Uterus (tissue), 3 donors: ENCODE measurements at regions not wholly inside any gene's neighbourhood (a gene's known extent, or its start where the extent isn't known, plus 50 kb on each side); places are given as distances from the start of the nearest gene placed in this dataset.

ENCODE experiments used
- DNase-seq, 2 donors: peaks; one replicate each; pipeline ENCODE4 v3.0.0-alpha.2; 2019 to 2020
- H3K27ac ChIP-seq, 2 donors: fragments of 200-600 bp; sonication (generic); 1 replicate in 1 of 2; 2 replicates in 1 of 2; pipeline ENCODE4 v1.5.1; 2016 to 2018
- H3K27me3 ChIP-seq, 2 donors: fragments of 200-600 bp; sonication (generic); one replicate each; pipeline ENCODE4 v1.5.1; 2018 to 2019; ENCODE audit warnings: control low read depth in 1 of 2
- H3K36me3 ChIP-seq, 2 donors: fragments of 200-600 bp; sonication (generic); one replicate each; pipeline ENCODE4 v1.5.1; 2019; ENCODE audit warnings: control low read depth in 1 of 2
- H3K4me1 ChIP-seq, 2 donors: fragments of 200-600 bp; sonication (generic); one replicate each; pipeline ENCODE4 v1.5.1; 2018 to 2019; ENCODE audit warnings: control low read depth in 1 of 2
- H3K4me3 ChIP-seq, 2 donors: fragments of 200-600 bp; sonication (generic); 1 replicate in 1 of 2; 2 replicates in 1 of 2; pipeline ENCODE4 v1.5.1; 2018 to 2019; ENCODE audit warnings: mild to moderate bottlenecking in 1 of 2
- H3K9me3 ChIP-seq, 2 donors: fragments of 200-600 bp; sonication (generic); one replicate each; pipeline ENCODE4 v1.5.1; 2019; ENCODE audit warnings: control low read depth in 1 of 2
- POLR2A ChIP-seq, 2 donors: fragments of 450-650 bp; IDR thresholded peaks; one replicate each; pipeline ENCODE4 v1.6.1; 2016; ENCODE audit warnings: antibody characterized with exemption in 2 of 2, mild to moderate bottlenecking in 1 of 2, moderate library complexity in 1 of 2
- intact Hi-C: fragments of 100-400 bp; cut with DNase I; formaldehyde crosslinking; loops from one replicate; pipeline ENCODE4 v1.15.1; 2023; ENCODE audit warnings: low total_unique reads
- TF ChIP-seq, protein P1 (sequence below), 4 experiments: fragments of 200-600 bp in 2 of 4; fragments of 450-650 bp in 2 of 4; sonication (generic) in 2 of 4; IDR thresholded peaks; one replicate each; pipeline ENCODE4 v1.5.1; 2016 to 2019; ENCODE audit warnings: antibody characterized with exemption in 4 of 4, mild to moderate bottlenecking in 2 of 4, moderate library complexity in 1 of 4
- donor health status: DM: yes; HTN: yes; CAD: no.

GRCh38 chr3:154745929-154746328 lies 315.9 kb upstream of the GPR149 start:
- TF ChIP-seq POLR2A (IDR thresholded peaks at IDR 0.05), result no peak
- TF ChIP-seq, protein P1, sequence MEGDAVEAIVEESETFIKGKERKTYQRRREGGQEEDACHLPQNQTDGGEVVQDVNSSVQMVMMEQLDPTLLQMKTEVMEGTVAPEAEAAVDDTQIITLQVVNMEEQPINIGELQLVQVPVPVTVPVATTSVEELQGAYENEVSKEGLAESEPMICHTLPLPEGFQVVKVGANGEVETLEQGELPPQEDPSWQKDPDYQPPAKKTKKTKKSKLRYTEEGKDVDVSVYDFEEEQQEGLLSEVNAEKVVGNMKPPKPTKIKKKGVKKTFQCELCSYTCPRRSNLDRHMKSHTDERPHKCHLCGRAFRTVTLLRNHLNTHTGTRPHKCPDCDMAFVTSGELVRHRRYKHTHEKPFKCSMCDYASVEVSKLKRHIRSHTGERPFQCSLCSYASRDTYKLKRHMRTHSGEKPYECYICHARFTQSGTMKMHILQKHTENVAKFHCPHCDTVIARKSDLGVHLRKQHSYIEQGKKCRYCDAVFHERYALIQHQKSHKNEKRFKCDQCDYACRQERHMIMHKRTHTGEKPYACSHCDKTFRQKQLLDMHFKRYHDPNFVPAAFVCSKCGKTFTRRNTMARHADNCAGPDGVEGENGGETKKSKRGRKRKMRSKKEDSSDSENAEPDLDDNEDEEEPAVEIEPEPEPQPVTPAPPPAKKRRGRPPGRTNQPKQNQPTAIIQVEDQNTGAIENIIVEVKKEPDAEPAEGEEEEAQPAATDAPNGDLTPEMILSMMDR (IDR thresholded peaks at IDR 0.05), result no peak
- Histone ChIP-seq H3K4me1 (no peaks in the 10 kb centered on the region), H3K9me3 (no peaks in the 10 kb centered on the region), H3K27me3 (no peaks in the 10 kb centered on the region), H3K36me3 (no peaks in the 10 kb centered on the region), H3K27ac (no peak overlapping the region), H3K4me3 (no peak overlapping the region)
- no peak for DNase-seq
- intact Hi-C loops, result no loop called here

- Histone ChIP-seq H3K4me3 (no peak overlapping the region), H3K9me3 (no peaks in the 10 kb centered on the region), H3K36me3 (no peaks in the 10 kb centered on the region), H3K27ac (no peak overlapping the region), H3K27me3 (no peaks in the 10 kb centered on the region), H3K4me1 (no peaks in the 10 kb centered on the region)
- no peak for DNase-seq
- intact Hi-C loops, result no loop called here
- TF ChIP-seq POLR2A (IDR thresholded peaks at IDR 0.05), result no peak
Observed at GRCh38 chr3:154745122-154745521, 315.1 kb upstream of the GPR149 start.

GRCh38 chr3:154743418-154743817 lies 313.4 kb upstream of the GPR149 start:
- no peak for DNase-seq
- no peaks in the 10 kb centered on the region for H3K27me3 ChIP-seq
- no peak overlapping the region for H3K4me3 ChIP-seq
- H3K27ac ChIP-seq, result no peak overlapping the region
- H3K4me1 ChIP-seq, result no peaks in the 10 kb centered on the region
- intact Hi-C loops, result no loop called here
- H3K36me3 ChIP-seq, result no peaks in the 10 kb centered on the region
- no peaks in the 10 kb centered on the region for H3K9me3 ChIP-seq
- TF ChIP-seq POLR2A (IDR thresholded peaks at IDR 0.05), result no peak
- TF ChIP-seq, protein P1 (IDR thresholded peaks at IDR 0.05), result no peak

GRCh38 chr3:154734468-154734867 lies 304.5 kb upstream of the GPR149 start:
- no peak for TF ChIP-seq POLR2A (IDR thresholded peaks at IDR 0.05)
- TF ChIP-seq, protein P1 (IDR thresholded peaks at IDR 0.05), result no peak

DNA sequence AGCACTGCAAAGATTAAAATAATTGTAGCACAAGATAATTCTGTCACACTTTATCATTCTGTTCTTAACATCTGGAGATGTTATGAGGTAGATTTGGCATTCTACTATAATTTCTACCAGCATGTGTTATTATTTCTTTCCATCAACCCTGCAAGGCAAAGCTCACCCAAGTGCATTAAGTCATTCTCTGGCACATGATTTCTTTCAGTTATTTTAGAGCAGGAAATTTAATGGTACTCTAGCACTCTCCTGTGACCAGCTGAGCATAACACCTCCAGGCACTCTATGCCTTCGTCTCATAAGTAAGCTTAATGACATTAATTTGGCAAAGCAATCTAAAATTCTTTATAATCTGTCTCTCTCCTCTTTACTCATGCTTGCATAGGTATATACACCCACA lies 300.2 kb upstream of the GPR149 start:
- Histone ChIP-seq H3K27ac (no peak overlapping the region), H3K4me1 (no peaks in the 10 kb centered on the region), H3K27me3 (no peaks in the 10 kb centered on the region), H3K36me3 (no peaks in the 10 kb centered on the region), H3K9me3 (no peaks in the 10 kb centered on the region), H3K4me3 (no peak overlapping the region)
- intact Hi-C loops, result no loop called here
- no peak for TF ChIP-seq POLR2A (IDR thresholded peaks at IDR 0.05)
- TF ChIP-seq, protein P1 (IDR thresholded peaks at IDR 0.05), result no peak
- no peak for DNase-seq

More at GRCh38 chr3:154734468-154734867, 304.5 kb upstream of the GPR149 start:
- H3K27me3 ChIP-seq, result no peaks in the 10 kb centered on the region
- no peak overlapping the region for H3K27ac ChIP-seq
- H3K36me3 ChIP-seq, result no peaks in the 10 kb centered on the region
- intact Hi-C loops, result no loop called here
- no peak overlapping the region for H3K4me3 ChIP-seq
- no peaks in the 10 kb centered on the region for H3K4me1 ChIP-seq
- DNase-seq, result no peak
- H3K9me3 ChIP-seq, result no peaks in the 10 kb centered on the region

- no peak for TF ChIP-seq POLR2A (IDR thresholded peaks at IDR 0.05)
- TF ChIP-seq, protein P1 (IDR thresholded peaks at IDR 0.05), result no peak
- intact Hi-C loops, result no loop called here
- DNase-seq, result no peak
- no peak overlapping the region for H3K27ac ChIP-seq
- no peaks in the 10 kb centered on the region for H3K36me3 ChIP-seq
- no peaks in the 10 kb centered on the region for H3K4me1 ChIP-seq
- no peaks in the 10 kb centered on the region for H3K9me3 ChIP-seq
- H3K27me3 ChIP-seq, result no peaks in the 10 kb centered on the region
- H3K4me3 ChIP-seq, result no peak overlapping the region
Observed at GRCh38 chr3:154729741-154730140, 299.8 kb upstream of the GPR149 start.
